ENCODE measurements at regions not wholly inside any gene's neighbourhood (a gene's known extent, or its start where the extent isn't known, plus 50 kb on each side); places are given as distances from the start of the nearest gene placed in this dataset.

DNA sequence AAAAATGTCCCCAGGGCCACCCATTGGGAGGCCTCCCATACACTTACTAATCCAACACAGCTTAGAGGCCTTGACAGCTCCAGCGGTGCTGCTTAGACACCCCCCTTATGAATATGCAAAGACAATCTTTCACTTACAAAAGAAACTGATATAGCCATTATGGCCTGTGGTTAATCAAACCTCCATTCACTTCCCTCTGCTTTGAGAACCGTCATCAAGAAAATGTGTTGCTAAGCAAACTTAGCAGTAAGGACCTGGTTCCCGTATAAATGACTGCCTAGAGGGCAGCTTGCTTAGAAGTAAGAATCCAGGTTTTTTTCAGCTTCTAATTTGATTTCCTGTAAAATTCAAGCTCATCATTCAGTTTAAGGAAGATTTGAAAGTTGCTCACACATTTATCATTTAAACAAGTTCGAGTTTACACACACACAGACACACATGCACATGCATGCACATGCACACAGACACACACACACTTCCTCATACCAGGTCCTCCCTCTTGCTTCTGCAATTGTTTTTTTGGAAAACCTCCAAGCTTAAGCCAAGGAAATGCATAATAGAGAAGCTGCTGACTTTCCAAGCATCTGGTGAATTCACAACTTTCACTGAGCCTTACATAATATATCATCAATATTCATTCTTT is 137.7 kb upstream of the BLID start:
- no peak overlapping the region for H3K27ac Mint-ChIP-seq
- no peak for ATAC-seq
- DNase-seq: no peak

DNA sequence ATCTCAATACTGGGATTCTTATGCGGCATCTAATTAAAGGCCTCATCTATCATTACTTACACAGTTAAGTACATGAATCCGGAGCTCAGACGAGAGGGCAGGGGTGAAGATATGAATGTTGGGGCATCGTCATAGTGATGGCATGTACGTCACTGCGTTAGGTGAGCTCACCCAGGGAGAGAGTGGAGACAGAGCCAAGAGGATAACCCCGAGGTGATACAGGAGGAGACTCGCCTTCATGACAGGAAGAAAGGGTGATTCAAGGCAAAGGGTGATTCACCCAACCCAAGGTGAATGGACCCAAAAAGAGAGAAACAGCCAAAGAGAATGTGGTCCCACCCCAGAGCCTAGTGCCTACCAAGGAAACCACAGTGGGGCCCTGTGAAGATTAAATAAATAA is 132.9 kb upstream of the BLID start:
- no peak for DNase-seq
- H3K4me1 Mint-ChIP-seq: no peaks in the 10 kb centered on the region

More for the DNA sequence above, 137.7 kb upstream of the BLID start:
- H3K9me3 Mint-ChIP-seq: no peaks in the 10 kb centered on the region
- no peak overlapping the region for H3K4me3 Mint-ChIP-seq
- no peaks in the 10 kb centered on the region for H3K27me3 Mint-ChIP-seq
- H3K4me1 Mint-ChIP-seq: no peaks in the 10 kb centered on the region

DNA sequence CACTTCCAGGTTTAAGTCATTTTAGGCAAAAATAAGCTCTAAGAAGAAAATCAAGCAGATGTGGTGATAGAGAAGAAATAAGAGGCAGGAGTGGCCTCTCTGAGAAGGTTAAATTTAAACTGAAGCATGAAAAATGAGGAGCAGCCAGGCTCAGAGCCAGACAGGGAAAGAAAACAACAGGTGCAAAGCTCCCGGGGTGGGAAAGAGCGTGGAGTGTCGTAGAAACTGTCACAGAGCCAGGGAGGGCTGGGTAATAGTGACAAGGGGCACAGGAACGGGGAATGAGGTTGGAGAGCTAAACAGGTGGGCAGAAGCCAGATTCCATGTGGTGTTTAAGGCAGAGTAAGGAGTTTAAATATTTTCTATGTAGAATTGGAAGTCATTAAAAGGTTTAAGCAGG is 132.1 kb upstream of the BLID start:
- H3K27ac Mint-ChIP-seq: no peak overlapping the region
- ATAC-seq: no peak
- H3K4me1 Mint-ChIP-seq: no peaks in the 10 kb centered on the region
- DNase-seq: no peak
- H3K9me3 Mint-ChIP-seq: no peaks in the 10 kb centered on the region
- no peaks in the 10 kb centered on the region for H3K27me3 Mint-ChIP-seq
- H3K4me3 Mint-ChIP-seq: no peak overlapping the region

More for the DNA sequence above, 132.9 kb upstream of the BLID start:
- Mint-ChIP-seq H3K4me3 (no peak overlapping the region), H3K27me3 (no peaks in the 10 kb centered on the region), H3K27ac (no peak overlapping the region), H3K9me3 (no peaks in the 10 kb centered on the region)
- no peak for ATAC-seq

DNA sequence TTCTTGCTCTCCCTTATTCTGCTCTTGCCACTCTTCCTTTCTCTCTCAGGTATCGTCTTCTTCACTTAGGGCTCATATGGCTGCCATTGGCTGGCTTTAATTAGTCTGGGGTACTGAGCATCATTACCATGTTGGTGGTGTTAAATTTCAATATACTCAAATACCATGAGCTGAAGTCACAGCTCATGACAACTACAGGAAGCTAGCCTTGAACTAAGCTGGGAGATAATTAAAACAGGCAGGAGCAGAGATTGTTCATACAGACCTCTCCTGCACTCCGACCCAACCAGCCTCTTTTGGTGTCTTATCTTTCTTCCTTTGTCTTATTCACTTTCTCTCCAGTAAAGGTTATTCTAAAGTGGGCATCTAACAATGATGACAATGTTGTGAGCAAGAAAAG is 130.9 kb upstream of the BLID start:
- ATAC-seq: no peak
- no peaks in the 10 kb centered on the region for H3K9me3 Mint-ChIP-seq
- no peaks in the 10 kb centered on the region for H3K4me1 Mint-ChIP-seq
- H3K4me3 Mint-ChIP-seq: no peak overlapping the region
- no peak overlapping the region for H3K27ac Mint-ChIP-seq
- H3K27me3 Mint-ChIP-seq: no peaks in the 10 kb centered on the region
- no peak for DNase-seq

DNA sequence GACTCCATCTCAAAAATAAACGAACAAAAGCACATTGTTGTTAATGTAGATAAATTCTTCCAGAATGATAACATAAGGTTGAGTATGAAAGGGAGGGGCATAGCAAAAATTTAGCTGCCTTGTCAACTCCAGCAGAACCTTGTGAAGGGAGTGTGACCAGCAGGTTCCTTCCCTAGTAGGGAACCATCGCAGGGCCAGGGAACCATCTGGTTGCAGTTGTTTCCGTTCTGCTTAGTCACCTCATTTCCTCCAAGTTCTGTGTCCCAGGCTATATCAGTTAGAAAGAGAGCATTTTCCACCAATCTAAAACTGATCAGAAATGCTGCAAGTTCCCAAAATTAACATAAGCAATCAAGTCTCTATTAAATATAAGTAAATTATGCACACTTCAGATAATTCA is 126.7 kb upstream of the BLID start:
- no peak overlapping the region for H3K4me3 Mint-ChIP-seq
- H3K4me1 Mint-ChIP-seq: no peaks in the 10 kb centered on the region
- no peak overlapping the region for H3K27ac Mint-ChIP-seq
- no peaks in the 10 kb centered on the region for H3K9me3 Mint-ChIP-seq
- DNase-seq (no peak), ATAC-seq (no peak)
- H3K27me3 Mint-ChIP-seq: no peaks in the 10 kb centered on the region

DNA sequence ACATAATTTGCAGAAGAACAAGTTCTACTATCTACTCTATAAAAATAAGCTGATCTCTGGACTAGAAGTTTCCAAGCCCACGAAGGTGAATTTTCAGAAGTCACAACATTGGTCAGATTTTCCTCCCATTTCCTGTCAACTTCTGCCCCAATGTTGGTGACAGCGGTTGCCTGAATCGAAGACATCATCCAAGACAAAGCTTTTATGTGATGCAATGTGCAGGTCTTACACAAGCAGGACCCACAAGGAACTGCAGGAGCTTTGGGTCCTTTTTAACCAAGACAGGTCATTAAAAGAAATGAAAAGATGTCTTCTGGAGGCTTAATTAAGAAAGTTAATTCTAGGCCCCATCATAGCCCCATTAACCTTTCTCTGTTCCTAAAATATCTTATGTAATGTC is 125.6 kb upstream of the BLID start:
- no peak overlapping the region for H3K4me3 Mint-ChIP-seq
- DNase-seq (no peak), ATAC-seq (no peak)
- H3K4me1 Mint-ChIP-seq: no peaks in the 10 kb centered on the region
- H3K27me3 Mint-ChIP-seq: no peaks in the 10 kb centered on the region
- no peak overlapping the region for H3K27ac Mint-ChIP-seq
- H3K9me3 Mint-ChIP-seq: no peaks in the 10 kb centered on the region

DNA sequence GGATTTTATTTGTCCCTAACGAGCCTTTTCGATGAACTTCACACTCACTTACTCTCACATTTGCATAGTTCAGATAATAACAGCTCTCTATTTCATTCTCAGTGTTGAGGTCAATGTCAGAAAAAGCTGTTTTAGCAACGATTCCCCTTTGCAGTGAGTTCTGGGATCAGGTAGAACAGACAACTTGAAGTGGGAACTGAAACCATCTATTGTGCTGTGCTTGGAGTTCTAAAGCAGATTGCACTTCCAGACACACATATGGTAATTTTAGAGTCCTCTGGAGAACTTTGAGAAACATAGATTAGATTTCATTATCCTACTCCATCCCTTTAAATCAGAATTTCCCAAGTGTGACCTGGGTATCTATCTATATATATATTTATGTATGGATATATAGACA is 124.6 kb upstream of the BLID start:
- no peak for DNase-seq
- no peaks in the 10 kb centered on the region for H3K27me3 Mint-ChIP-seq
- no peak for ATAC-seq
- no peak overlapping the region for H3K27ac Mint-ChIP-seq
- no peaks in the 10 kb centered on the region for H3K4me1 Mint-ChIP-seq
- no peak overlapping the region for H3K4me3 Mint-ChIP-seq
- H3K9me3 Mint-ChIP-seq: no peaks in the 10 kb centered on the region

DNA sequence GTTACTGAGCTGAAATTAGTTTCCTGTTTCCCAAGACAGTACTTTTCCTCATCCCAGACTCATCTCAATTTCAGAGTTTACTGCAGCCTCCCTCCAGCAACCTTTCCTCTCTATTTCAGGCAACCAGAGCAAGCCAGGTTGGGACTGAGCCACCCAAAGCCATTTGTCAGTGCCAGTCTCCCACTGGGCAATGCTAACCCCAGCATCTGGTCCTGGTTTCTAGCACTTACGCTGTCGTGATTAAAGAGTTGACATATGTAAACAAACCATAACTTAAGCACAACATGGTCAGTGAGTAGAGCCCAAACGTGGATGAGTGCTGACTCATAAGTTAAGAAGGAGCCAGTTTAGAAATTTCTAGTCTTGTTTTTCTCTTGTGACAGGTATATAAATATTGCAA is 119.6 kb upstream of the BLID start:
- no peak overlapping the region for H3K4me3 Mint-ChIP-seq
- no peak overlapping the region for H3K27ac Mint-ChIP-seq
- ATAC-seq (no peak), DNase-seq (no peak)
- H3K9me3 Mint-ChIP-seq: no peaks in the 10 kb centered on the region
- H3K27me3 Mint-ChIP-seq: no peaks in the 10 kb centered on the region
- H3K4me1 Mint-ChIP-seq: no peaks in the 10 kb centered on the region

DNA sequence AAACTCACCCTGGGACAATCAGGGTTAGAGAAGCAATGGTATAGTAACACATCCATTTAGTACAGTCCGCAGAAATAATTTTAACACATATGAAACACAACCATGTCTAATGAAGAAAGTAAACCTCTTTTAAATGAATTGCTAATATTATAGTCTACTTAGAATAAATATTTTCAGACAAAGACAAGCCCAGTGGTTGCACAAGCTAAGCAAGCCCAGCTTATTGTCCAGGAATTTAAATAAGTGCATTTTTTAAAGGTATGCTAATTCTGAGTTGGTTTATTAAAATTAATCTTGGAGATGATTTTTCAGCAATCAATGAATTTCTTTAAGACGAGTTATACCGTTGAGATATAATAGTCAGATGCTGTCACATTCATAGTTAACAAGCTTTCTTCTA is 118.8 kb upstream of the BLID start:
- H3K27ac Mint-ChIP-seq: no peak overlapping the region
- DNase-seq: no peak

DNA sequence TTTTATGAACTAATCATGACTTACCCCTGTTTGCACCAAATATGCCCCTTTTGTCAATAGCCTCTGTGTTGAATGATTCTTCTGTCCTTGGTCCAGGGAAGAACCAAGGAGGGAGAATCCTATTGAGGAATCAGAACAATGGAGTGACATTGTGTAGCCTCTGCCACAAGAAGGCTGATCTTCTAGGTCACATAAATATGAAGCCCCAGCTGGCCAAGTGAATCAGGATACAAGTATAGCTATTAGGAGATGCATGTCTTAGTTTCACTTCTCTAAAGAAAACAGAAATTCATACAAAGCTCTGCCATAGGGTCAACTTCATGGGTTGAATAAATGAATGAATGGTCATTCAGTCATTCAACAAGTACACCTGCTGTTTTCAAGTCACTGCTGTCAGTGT is 118.2 kb upstream of the BLID start:
- no peak overlapping the region for H3K4me3 Mint-ChIP-seq
- ATAC-seq (no peak), DNase-seq (no peak)
- no peaks in the 10 kb centered on the region for H3K4me1 Mint-ChIP-seq
- no peaks in the 10 kb centered on the region for H3K27me3 Mint-ChIP-seq
- H3K27ac Mint-ChIP-seq: no peak overlapping the region
- no peaks in the 10 kb centered on the region for H3K9me3 Mint-ChIP-seq

More for the DNA sequence above, 118.8 kb upstream of the BLID start:
- Mint-ChIP-seq H3K4me1 (no peaks in the 10 kb centered on the region), H3K27me3 (no peaks in the 10 kb centered on the region), H3K9me3 (no peaks in the 10 kb centered on the region), H3K4me3 (no peak overlapping the region)
- no peak for ATAC-seq

DNA sequence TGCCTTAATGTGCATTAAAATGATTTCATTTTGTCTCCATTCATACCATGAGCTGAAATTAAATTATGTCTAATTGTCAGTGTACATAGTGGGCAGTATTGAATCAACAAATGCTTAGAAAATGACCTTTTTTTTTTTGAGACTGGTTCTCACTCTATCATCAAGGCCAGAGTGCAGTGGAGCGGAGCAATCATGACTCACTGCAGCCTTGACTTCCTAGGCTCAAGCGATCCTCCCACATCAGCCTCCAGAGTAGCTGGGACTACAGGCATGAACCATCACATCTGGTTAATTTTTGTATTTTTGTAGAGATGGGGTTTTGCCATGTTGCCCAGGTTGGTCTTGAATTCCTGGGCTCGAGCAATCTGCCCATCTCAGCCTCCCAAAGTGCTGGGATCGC is 117.0 kb upstream of the BLID start:
- Mint-ChIP-seq H3K27ac (no peak overlapping the region), H3K4me3 (no peak overlapping the region), H3K4me1 (no peaks in the 10 kb centered on the region), H3K9me3 (no peaks in the 10 kb centered on the region), H3K27me3 (no peaks in the 10 kb centered on the region)
- DNase-seq: no peak
- ATAC-seq: no peak

DNA sequence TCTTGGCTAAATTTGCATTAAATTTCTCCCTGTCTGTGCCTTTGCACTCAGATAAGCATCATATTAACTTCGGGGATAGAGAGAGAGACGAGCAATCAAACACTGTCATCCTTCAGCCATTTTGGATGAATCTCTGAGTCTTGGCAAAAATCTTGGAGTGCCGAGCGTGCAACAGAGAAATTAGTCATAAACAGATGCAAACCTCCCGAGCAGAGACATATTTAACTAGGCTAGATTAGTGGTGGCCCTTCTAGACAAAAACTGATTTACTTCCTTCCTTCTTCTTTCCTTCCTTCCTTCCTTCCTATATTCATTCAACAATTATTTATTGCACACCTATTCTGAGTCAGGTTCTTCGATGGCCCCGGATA is 114.4 kb upstream of the BLID start:
- Mint-ChIP-seq H3K27me3 (no peaks in the 10 kb centered on the region), H3K27ac (no peak overlapping the region), H3K4me1 (no peaks in the 10 kb centered on the region), H3K9me3 (no peaks in the 10 kb centered on the region), H3K4me3 (no peak overlapping the region)
- ATAC-seq (no peak), DNase-seq (no peak)

DNA sequence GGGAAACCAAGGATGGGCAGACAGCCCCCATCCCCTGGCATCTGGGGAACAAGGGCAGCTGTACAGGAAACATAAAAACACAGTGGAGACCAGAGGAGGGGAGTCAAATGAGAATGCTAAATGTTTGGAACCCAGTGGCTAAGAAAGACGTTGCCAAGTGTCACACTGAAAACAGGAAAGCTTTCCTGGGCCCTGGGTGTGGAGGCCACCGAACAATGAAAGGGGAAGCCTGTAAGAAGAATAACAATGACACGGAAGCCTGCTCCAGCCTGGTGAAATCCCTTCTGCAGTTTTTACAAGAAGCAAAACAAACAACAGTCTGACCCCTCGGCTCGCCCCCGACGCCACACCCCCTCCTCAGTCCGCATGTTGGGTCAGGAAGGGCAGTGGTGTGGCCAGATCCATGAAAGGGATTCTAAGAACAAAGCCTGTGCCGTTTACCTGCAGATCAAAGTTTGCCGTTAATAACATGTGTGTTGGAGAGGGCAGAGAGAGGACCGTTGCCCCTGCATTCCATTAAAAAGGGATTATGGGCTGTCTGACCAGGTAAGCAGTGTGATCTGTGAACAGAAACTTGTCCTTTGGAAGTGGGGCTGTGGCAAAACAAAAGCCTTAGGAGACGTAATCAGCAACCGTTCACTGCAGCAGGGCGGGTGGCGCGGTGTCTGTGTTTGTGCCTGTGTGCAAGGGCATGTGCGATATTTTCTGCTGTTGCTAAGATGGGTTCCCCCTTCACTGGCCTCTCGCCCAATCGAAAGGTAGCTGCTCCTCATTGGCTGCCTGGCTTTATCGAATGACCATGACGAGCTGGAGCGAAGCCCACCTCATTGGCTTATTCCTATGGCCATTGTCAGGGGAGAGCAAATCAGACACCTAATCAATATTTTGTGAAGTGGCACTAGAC is 113.7 kb upstream of the BLID start:
- Mint-ChIP-seq H3K4me1 (no peaks in the 10 kb centered on the region), H3K9me3 (no peaks in the 10 kb centered on the region), H3K27ac (no peak overlapping the region), H3K27me3 (no peaks in the 10 kb centered on the region), H3K4me3 (no peak overlapping the region)
- ATAC-seq (no peak), DNase-seq (no peak)

DNA sequence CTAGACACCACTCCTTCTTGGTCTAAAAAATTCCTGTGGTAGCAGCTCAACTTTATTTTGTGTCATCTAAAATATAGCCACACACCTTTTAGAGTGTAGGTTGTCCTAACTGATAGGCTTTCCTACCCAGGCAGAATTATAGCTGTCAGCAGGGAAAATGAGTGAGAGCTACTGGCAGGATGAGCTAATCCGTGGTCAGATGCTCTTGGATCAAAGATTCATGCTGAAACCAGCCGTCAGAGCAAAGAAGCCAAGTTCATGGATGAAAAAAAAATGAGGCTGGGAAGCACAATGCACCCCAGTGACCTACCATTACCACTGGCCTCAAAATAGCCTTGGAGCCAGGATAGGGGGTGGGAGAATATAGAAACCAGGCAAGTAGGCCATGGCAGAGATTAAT is 113.1 kb upstream of the BLID start:
- Mint-ChIP-seq H3K4me1 (no peaks in the 10 kb centered on the region), H3K4me3 (no peak overlapping the region), H3K9me3 (no peaks in the 10 kb centered on the region), H3K27ac (no peak overlapping the region), H3K27me3 (no peaks in the 10 kb centered on the region)
- no peak for ATAC-seq
- DNase-seq: no peak

DNA sequence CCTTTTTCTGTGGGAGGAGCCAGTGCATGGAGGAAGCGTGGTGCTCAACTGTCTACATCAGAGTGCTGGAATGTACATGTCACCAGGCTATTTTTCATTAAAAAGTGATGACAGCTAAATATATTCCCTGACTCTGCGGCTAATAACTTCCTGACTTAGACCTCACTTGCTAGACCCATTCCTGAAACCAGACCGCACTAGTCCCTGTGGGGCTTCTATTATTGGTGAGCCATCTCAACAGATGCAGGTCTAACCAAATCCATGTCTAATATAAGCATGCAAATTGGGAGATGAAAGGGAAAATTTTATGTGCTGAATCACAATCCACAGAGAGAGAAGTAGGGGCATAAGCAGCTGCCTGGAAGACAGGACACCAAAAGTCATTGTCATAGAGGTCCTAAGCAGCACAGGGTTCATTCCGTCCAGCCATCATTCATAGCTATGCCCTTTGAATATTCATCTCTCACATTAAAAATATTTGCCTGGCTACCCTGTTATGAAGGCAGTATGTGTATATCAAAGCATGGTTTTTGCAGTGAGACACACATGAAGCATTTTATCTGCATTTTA is 110.9 kb upstream of the BLID start:
- Mint-ChIP-seq H3K27me3 (no peaks in the 10 kb centered on the region), H3K9me3 (no peaks in the 10 kb centered on the region), H3K27ac (no peak overlapping the region), H3K4me1 (no peaks in the 10 kb centered on the region), H3K4me3 (no peak overlapping the region)
- no peak for ATAC-seq
- DNase-seq: no peak

DNA sequence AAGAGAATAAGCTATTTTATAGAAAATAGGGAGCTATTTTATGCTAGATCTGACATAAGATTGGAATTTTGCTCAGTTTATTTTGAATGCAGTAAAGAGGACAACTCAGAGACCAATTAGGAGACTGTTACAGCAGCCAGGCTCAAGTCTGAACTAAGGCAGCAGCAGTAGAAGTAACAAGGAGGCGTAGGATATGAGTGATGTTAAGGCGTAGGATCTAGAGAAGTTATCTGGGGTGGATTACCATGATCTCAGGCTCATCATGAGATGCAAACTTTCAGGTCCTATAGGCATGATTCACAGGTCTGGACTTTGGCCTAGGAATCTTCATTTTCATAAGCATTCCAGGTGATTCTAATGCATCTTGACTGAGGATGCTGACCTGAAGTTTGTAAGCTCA is 108.9 kb upstream of the BLID start:
- no peaks in the 10 kb centered on the region for H3K9me3 Mint-ChIP-seq
- no peaks in the 10 kb centered on the region for H3K27me3 Mint-ChIP-seq
- no peak for DNase-seq
- H3K4me3 Mint-ChIP-seq: no peak overlapping the region
- H3K27ac Mint-ChIP-seq: no peak overlapping the region
- no peak for ATAC-seq
- no peaks in the 10 kb centered on the region for H3K4me1 Mint-ChIP-seq

Measured in stimulated activated naive CD8-positive, alpha-beta T cell treated with anti-CD3 and anti-CD28 coated beads, Interleukin-15, amount 100 ng/mL, for 72 hours (primary cell).